Right lung (tissue), 2 donors: ENCODE measurements at regions not wholly inside any gene's neighbourhood (a gene's known extent, or its start where the extent isn't known, plus 50 kb on each side); places are given as distances from the start of the nearest gene placed in this dataset.
"Not testable (repeated sequence)": the region's sequence is repeated elsewhere in the genome, so short reads cannot be mapped to it uniquely, and the experiment has no call there.

Experiments
- DNase-seq, 2 donors: peaks; one replicate each; pipeline ENCODE4 v3.0.0-alpha.2; 2013

GRCh38 chr4:179678093-179678814, 2236.0 kb upstream of the AGA start:
- DNase-seq = no peak

- not testable (repeated sequence) for DNase-seq
Measured at GRCh38 chr4:179683661-179684060, 2241.4 kb upstream of the AGA start.

GRCh38 chr4:179692222-179692621, 2250.0 kb upstream of the AGA start:
- no peak for DNase-seq

GRCh38 chr4:179695175-179695574, 2252.9 kb upstream of the AGA start:
- no peak for DNase-seq

GRCh38 chr4:179698321-179698720, 2256.1 kb upstream of the AGA start:
- DNase-seq = no peak

GRCh38 chr4:179709961-179710624, 2267.9 kb upstream of the AGA start:
- DNase-seq = no peak

- DNase-seq = no peak
Measured at GRCh38 chr4:179719766-179720450, 2277.7 kb upstream of the AGA start.

- not testable (repeated sequence) for DNase-seq
Measured at GRCh38 chr4:179726491-179726890, 2284.3 kb upstream of the AGA start.

- no peak for DNase-seq
Measured at GRCh38 chr4:179728305-179728704, 2286.1 kb upstream of the AGA start.

GRCh38 chr4:179736820-179737219, 2294.6 kb upstream of the AGA start:
- DNase-seq = not testable (repeated sequence)

GRCh38 chr4:179738822-179739221, 2296.6 kb upstream of the AGA start:
- DNase-seq = no peak

GRCh38 chr4:179747218-179747910, 2305.1 kb upstream of the AGA start:
- no peak for DNase-seq

- DNase-seq = no peak
Measured at GRCh38 chr4:179748837-179749236, 2306.6 kb upstream of the AGA start.

- DNase-seq = no peak
Measured at GRCh38 chr4:179750374-179750773, 2308.1 kb upstream of the AGA start.

GRCh38 chr4:179751669-179752068, 2309.4 kb upstream of the AGA start:
- no peak for DNase-seq

GRCh38 chr4:179755322-179755721, 2313.1 kb upstream of the AGA start:
- no peak for DNase-seq

- no peak for DNase-seq
Measured at GRCh38 chr4:179757641-179758040, 2315.4 kb upstream of the AGA start.

GRCh38 chr4:179762840-179763239, 2320.6 kb upstream of the AGA start:
- no peak for DNase-seq

- DNase-seq = no peak
Measured at GRCh38 chr4:179766938-179767337, 2324.7 kb upstream of the AGA start.

- DNase-seq = no peak
Measured at GRCh38 chr4:179768996-179769395, 2326.8 kb upstream of the AGA start.

GRCh38 chr4:179797738-179798137, 2355.5 kb upstream of the AGA start:
- no peak for DNase-seq

GRCh38 chr4:179803857-179804256, 2361.6 kb upstream of the AGA start:
- no peak for DNase-seq
